ENCODE measurements at regions not wholly inside any gene's neighbourhood (a gene's known extent, or its start where the extent isn't known, plus 50 kb on each side); places are given as distances from the start of the nearest gene placed in this dataset.

GRCh38 chr2:23149777-23150176 is 235.2 kb upstream of the KLHL29 start:
- Histone ChIP-seq H4K5ac (ENCODE audit: low read length) (no peak overlapping the region), H3K9ac (ENCODE audit: low read length) (no peak overlapping the region), H3K4me1 (ENCODE audit: control insufficient read depth, low read depth, low read length) (peaks cover 3% of the 10 kb centered on the region), H3K4me2 (ENCODE audit: low read length) (no peak overlapping the region), H3K4ac (ENCODE audit: low read depth, low read length) (no peak overlapping the region), H2BK5ac (ENCODE audit: low read length) (no peak overlapping the region), H3K27ac (ENCODE audit: low read depth, low read length) (no peak overlapping the region), H3K79me2 (ENCODE audit: control insufficient read depth, insufficient read depth, low read length) (no peaks in the 10 kb centered on the region), H3K56ac (ENCODE audit: low read length) (no peak overlapping the region), H4K8ac (ENCODE audit: low read depth, low read length) (no peak overlapping the region), H2AK5ac (ENCODE audit: low read length) (no peak overlapping the region), H3K36me3 (ENCODE audit: control insufficient read depth, insufficient read depth, low read length) (no peaks in the 10 kb centered on the region), H3K27me3 (ENCODE audit: insufficient read depth, low read length, poor library complexity) (no peaks in the 10 kb centered on the region), H2BK120ac (ENCODE audit: low read depth, low read length) (no peak overlapping the region), H3K18ac (ENCODE audit: low read length) (no peak overlapping the region), H3K23ac (ENCODE audit: low read length) (no peak overlapping the region), H2BK15ac (replicated peaks; ENCODE audit: low read depth) (no peak overlapping the region), H3K79me1 (ENCODE audit: low read length) (no peaks in the 10 kb centered on the region), H3K4me3 (ENCODE audit: low read length) (no peak overlapping the region)
- DNase-seq = no peak
- no CpG with 5 or more reads among the region's 2 CpGs for WGBS (ENCODE audit: extremely low coverage, insufficient coverage, low lambda C conversion rate)

- Histone ChIP-seq H4K8ac (ENCODE audit: low read depth, low read length) (no peak overlapping the region), H2BK120ac (ENCODE audit: low read depth, low read length) (no peak overlapping the region), H3K4ac (ENCODE audit: low read depth, low read length) (no peak overlapping the region), H3K4me3 (ENCODE audit: low read length) (no peak overlapping the region), H3K4me2 (ENCODE audit: low read length) (no peak overlapping the region), H3K79me1 (ENCODE audit: low read length) (no peaks in the 10 kb centered on the region), H3K79me2 (ENCODE audit: control insufficient read depth, insufficient read depth, low read length) (no peaks in the 10 kb centered on the region), H3K23ac (ENCODE audit: low read length) (no peak overlapping the region), H3K9ac (ENCODE audit: low read length) (no peak overlapping the region), H3K27me3 (ENCODE audit: insufficient read depth, low read length, poor library complexity) (no peaks in the 10 kb centered on the region), H2AK5ac (ENCODE audit: low read length) (no peak overlapping the region), H2BK15ac (replicated peaks; ENCODE audit: low read depth) (no peak overlapping the region), H4K5ac (ENCODE audit: low read length) (no peak overlapping the region), H3K56ac (ENCODE audit: low read length) (no peak overlapping the region), H3K36me3 (ENCODE audit: control insufficient read depth, insufficient read depth, low read length) (no peaks in the 10 kb centered on the region), H3K18ac (ENCODE audit: low read length) (no peak overlapping the region), H3K4me1 (ENCODE audit: control insufficient read depth, low read depth, low read length) (peaks cover 1% of the 10 kb centered on the region), H3K27ac (ENCODE audit: low read depth, low read length) (no peak overlapping the region), H2BK5ac (ENCODE audit: low read length) (no peak overlapping the region)
- WGBS (ENCODE audit: extremely low coverage, insufficient coverage, low lambda C conversion rate) = no CpG with 5 or more reads among the region's 3 CpGs
- DNase-seq = no peak
Observed at GRCh38 chr2:23153484-23153883, 231.5 kb upstream of the KLHL29 start.

GRCh38 chr2:23155022-23155421 is 230.0 kb upstream of the KLHL29 start:
- no peak overlapping the region for H3K56ac ChIP-seq (ENCODE audit: low read length)
- no peak overlapping the region for H3K23ac ChIP-seq (ENCODE audit: low read length)
- no peaks in the 10 kb centered on the region for H3K4me1 ChIP-seq (ENCODE audit: control insufficient read depth, low read depth, low read length)
- H4K8ac ChIP-seq (ENCODE audit: low read depth, low read length) = no peak overlapping the region
- H3K18ac ChIP-seq (ENCODE audit: low read length) = no peak overlapping the region
- H3K4me2 ChIP-seq (ENCODE audit: low read length) = no peak overlapping the region
- no peaks in the 10 kb centered on the region for H3K79me2 ChIP-seq (ENCODE audit: control insufficient read depth, insufficient read depth, low read length)
- H2BK120ac ChIP-seq (ENCODE audit: low read depth, low read length) = no peak overlapping the region
- H2BK15ac ChIP-seq (replicated peaks; ENCODE audit: low read depth) = no peak overlapping the region
- no peak overlapping the region for H3K9ac ChIP-seq (ENCODE audit: low read length)
- no peaks in the 10 kb centered on the region for H3K79me1 ChIP-seq (ENCODE audit: low read length)
- no peaks in the 10 kb centered on the region for H3K36me3 ChIP-seq (ENCODE audit: control insufficient read depth, insufficient read depth, low read length)
- no peak for DNase-seq
- WGBS (ENCODE audit: extremely low coverage, insufficient coverage, low lambda C conversion rate) = no CpG with 5 or more reads among the region's 4 CpGs
- H2BK5ac ChIP-seq (ENCODE audit: low read length) = no peak overlapping the region
- no peak overlapping the region for H4K5ac ChIP-seq (ENCODE audit: low read length)
- no peak overlapping the region for H3K4me3 ChIP-seq (ENCODE audit: low read length)
- no peak overlapping the region for H3K27ac ChIP-seq (ENCODE audit: low read depth, low read length)
- H3K27me3 ChIP-seq (ENCODE audit: insufficient read depth, low read length, poor library complexity) = no peaks in the 10 kb centered on the region
- H3K4ac ChIP-seq (ENCODE audit: low read depth, low read length) = no peak overlapping the region
- no peak overlapping the region for H2AK5ac ChIP-seq (ENCODE audit: low read length)

GRCh38 chr2:23157812-23158211 is 227.2 kb upstream of the KLHL29 start:
- H3K4me2 ChIP-seq (ENCODE audit: low read length) = no peak overlapping the region
- no peaks in the 10 kb centered on the region for H3K79me1 ChIP-seq (ENCODE audit: low read length)
- H2BK120ac ChIP-seq (ENCODE audit: low read depth, low read length) = no peak overlapping the region
- no peaks in the 10 kb centered on the region for H3K27me3 ChIP-seq (ENCODE audit: insufficient read depth, low read length, poor library complexity)
- no peak overlapping the region for H2BK5ac ChIP-seq (ENCODE audit: low read length)
- H3K23ac ChIP-seq (ENCODE audit: low read length) = no peak overlapping the region
- no peak overlapping the region for H3K4ac ChIP-seq (ENCODE audit: low read depth, low read length)
- no peak overlapping the region for H3K4me3 ChIP-seq (ENCODE audit: low read length)
- no peak overlapping the region for H3K18ac ChIP-seq (ENCODE audit: low read length)
- no peaks in the 10 kb centered on the region for H3K4me1 ChIP-seq (ENCODE audit: control insufficient read depth, low read depth, low read length)
- H4K5ac ChIP-seq (ENCODE audit: low read length) = no peak overlapping the region
- no peak for DNase-seq
- no peak overlapping the region for H4K8ac ChIP-seq (ENCODE audit: low read depth, low read length)
- no peak overlapping the region for H2BK15ac ChIP-seq (replicated peaks; ENCODE audit: low read depth)
- no peaks in the 10 kb centered on the region for H3K36me3 ChIP-seq (ENCODE audit: control insufficient read depth, insufficient read depth, low read length)
- H3K9ac ChIP-seq (ENCODE audit: low read length) = no peak overlapping the region
- H3K56ac ChIP-seq (ENCODE audit: low read length) = no peak overlapping the region
- no peak overlapping the region for H3K27ac ChIP-seq (ENCODE audit: low read depth, low read length)
- no peaks in the 10 kb centered on the region for H3K79me2 ChIP-seq (ENCODE audit: control insufficient read depth, insufficient read depth, low read length)
- H2AK5ac ChIP-seq (ENCODE audit: low read length) = no peak overlapping the region

GRCh38 chr2:23158306-23158705 is 226.7 kb upstream of the KLHL29 start:
- Histone ChIP-seq H2BK5ac (ENCODE audit: low read length) (no peak overlapping the region), H2BK120ac (ENCODE audit: low read depth, low read length) (no peak overlapping the region), H3K36me3 (ENCODE audit: control insufficient read depth, insufficient read depth, low read length) (no peaks in the 10 kb centered on the region), H3K4me3 (ENCODE audit: low read length) (no peak overlapping the region), H4K8ac (ENCODE audit: low read depth, low read length) (no peak overlapping the region), H3K18ac (ENCODE audit: low read length) (no peak overlapping the region), H3K23ac (ENCODE audit: low read length) (no peak overlapping the region), H4K5ac (ENCODE audit: low read length) (no peak overlapping the region), H2BK15ac (replicated peaks; ENCODE audit: low read depth) (no peak overlapping the region), H3K56ac (ENCODE audit: low read length) (no peak overlapping the region), H2AK5ac (ENCODE audit: low read length) (no peak overlapping the region), H3K4me2 (ENCODE audit: low read length) (no peak overlapping the region), H3K79me1 (ENCODE audit: low read length) (no peaks in the 10 kb centered on the region), H3K27ac (ENCODE audit: low read depth, low read length) (no peak overlapping the region), H3K27me3 (ENCODE audit: insufficient read depth, low read length, poor library complexity) (no peaks in the 10 kb centered on the region), H3K4me1 (ENCODE audit: control insufficient read depth, low read depth, low read length) (no peaks in the 10 kb centered on the region), H3K9ac (ENCODE audit: low read length) (no peak overlapping the region), H3K4ac (ENCODE audit: low read depth, low read length) (no peak overlapping the region), H3K79me2 (ENCODE audit: control insufficient read depth, insufficient read depth, low read length) (no peaks in the 10 kb centered on the region)
- DNase-seq = no peak
- WGBS (ENCODE audit: extremely low coverage, insufficient coverage, low lambda C conversion rate) = no CpG with 5 or more reads among the region's 2 CpGs

GRCh38 chr2:23159746-23160405 is 225.1 kb upstream of the KLHL29 start:
- Histone ChIP-seq H3K79me2 (ENCODE audit: control insufficient read depth, insufficient read depth, low read length) (no peaks in the 10 kb centered on the region), H3K9ac (ENCODE audit: low read length) (no peak overlapping the region), H3K4me3 (ENCODE audit: low read length) (no peak overlapping the region), H3K36me3 (ENCODE audit: control insufficient read depth, insufficient read depth, low read length) (no peaks in the 10 kb centered on the region), H3K27me3 (ENCODE audit: insufficient read depth, low read length, poor library complexity) (no peaks in the 10 kb centered on the region), H3K4ac (ENCODE audit: low read depth, low read length) (no peak overlapping the region), H3K18ac (ENCODE audit: low read length) (no peak overlapping the region), H2AK5ac (ENCODE audit: low read length) (no peak overlapping the region), H3K56ac (ENCODE audit: low read length) (no peak overlapping the region), H3K23ac (ENCODE audit: low read length) (no peak overlapping the region), H2BK5ac (ENCODE audit: low read length) (no peak overlapping the region), H4K5ac (ENCODE audit: low read length) (no peak overlapping the region), H2BK15ac (replicated peaks; ENCODE audit: low read depth) (no peak overlapping the region), H3K79me1 (ENCODE audit: low read length) (no peaks in the 10 kb centered on the region), H3K4me1 (ENCODE audit: control insufficient read depth, low read depth, low read length) (no peaks in the 10 kb centered on the region), H2BK120ac (ENCODE audit: low read depth, low read length) (no peak overlapping the region), H4K8ac (ENCODE audit: low read depth, low read length) (no peak overlapping the region), H3K27ac (ENCODE audit: low read depth, low read length) (no peak overlapping the region), H3K4me2 (ENCODE audit: low read length) (no peak overlapping the region)
- WGBS (ENCODE audit: extremely low coverage, insufficient coverage, low lambda C conversion rate) = no CpG with 5 or more reads among the region's 5 CpGs
- no peak for DNase-seq
